H9 (cell line): ENCODE measurements at regions not wholly inside any gene's neighbourhood (a gene's known extent, or its start where the extent isn't known, plus 50 kb on each side); places are given as distances from the start of the nearest gene placed in this dataset.

Experiments used
- DNase-seq: peaks from one replicate; pipeline ENCODE4 v3.0.0-alpha.2; 2017
- H2AFZ ChIP-seq: one replicate; pipeline ENCODE4 v1.6.1; 2013; ENCODE audit warnings: mild to moderate bottlenecking, low read length, control low read depth, moderate library complexity
- H2AK5ac ChIP-seq: 2 replicates; pipeline ENCODE4 v1.6.1; 2013; ENCODE audit warnings: low read length, control low read depth, mixed read lengths; ENCODE audit not compliant: insufficient read length
- H2BK120ac ChIP-seq: one replicate; pipeline ENCODE4 v1.6.1; 2013; ENCODE audit warnings: low read depth, mild to moderate bottlenecking, low read length, control low read depth, inconsistent platforms; ENCODE audit not compliant: poor library complexity, severe bottlenecking
- H2BK12ac ChIP-seq: 2 replicates; pipeline ENCODE4 v1.6.1; 2013; ENCODE audit warnings: low read length, control low read depth, mixed read lengths, low read depth; ENCODE audit not compliant: insufficient read length
- H2BK15ac ChIP-seq: 2 replicates; pipeline ENCODE4 v1.6.1; 2013; ENCODE audit warnings: low read depth, low read length, control low read depth
- H2BK20ac ChIP-seq: one replicate; pipeline ENCODE4 v1.6.1; 2013; ENCODE audit warnings: low read depth, mild to moderate bottlenecking, low read length, control low read depth, inconsistent platforms; ENCODE audit not compliant: poor library complexity, severe bottlenecking
- H2BK5ac ChIP-seq: 2 replicates; pipeline ENCODE4 v1.6.1; 2013; ENCODE audit warnings: low read length, control low read depth, mixed read lengths; ENCODE audit not compliant: insufficient read length
- H3K14ac ChIP-seq: 2 replicates; pipeline ENCODE4 v1.6.1; 2013; ENCODE audit warnings: low read length, control low read depth; ENCODE audit not compliant: insufficient read depth
- H3K18ac ChIP-seq: 2 replicates; pipeline ENCODE4 v1.6.1; 2013; ENCODE audit warnings: low read depth, mild to moderate bottlenecking, mixed read lengths, low read length, control low read depth; ENCODE audit not compliant: insufficient read length
- H3K23ac ChIP-seq: 2 replicates; pipeline ENCODE4 v1.6.1; 2013; ENCODE audit warnings: low read length, control low read depth, mixed read lengths, low read depth; ENCODE audit not compliant: insufficient read length
- H3K23me2 ChIP-seq: 2 replicates; pipeline ENCODE4 v1.6.1; 2013; ENCODE audit warnings: low read depth, mild to moderate bottlenecking, mixed read lengths, low read length, control low read depth; ENCODE audit not compliant: insufficient read length, poor library complexity, severe bottlenecking
- H3K27ac ChIP-seq: 2 replicates; pipeline ENCODE4 v1.5.1; 2013; ENCODE audit warnings: low read length, control low read depth, mixed read lengths, low read depth; ENCODE audit not compliant: insufficient read length
- H3K27me3 ChIP-seq: 2 replicates; pipeline ENCODE4 v1.6.1; 2013; ENCODE audit warnings: low read length, control low read depth, inconsistent platforms; ENCODE audit not compliant: insufficient read depth
- H3K4ac ChIP-seq: 2 replicates; pipeline ENCODE4 v1.6.1; 2013; ENCODE audit warnings: low read depth, mild to moderate bottlenecking, control low read depth, inconsistent platforms, low read length, moderate library complexity
- H3K4me1 ChIP-seq: 2 replicates; pipeline ENCODE4 v1.6.1; 2013; ENCODE audit warnings: low read length, control low read depth, inconsistent platforms; ENCODE audit not compliant: insufficient read depth
- H3K4me2 ChIP-seq: 2 replicates; pipeline ENCODE4 v1.6.1; 2013; ENCODE audit warnings: low read length, control low read depth, mixed read lengths; ENCODE audit not compliant: insufficient read length, insufficient read depth
- H3K56ac ChIP-seq: 2 replicates; pipeline ENCODE4 v1.6.1; 2013; ENCODE audit warnings: low read depth, mild to moderate bottlenecking, mixed read lengths, low read length, control low read depth; ENCODE audit not compliant: insufficient read length
- H3K79me1 ChIP-seq: 2 replicates; pipeline ENCODE4 v1.6.1; 2013; ENCODE audit warnings: low read depth, mild to moderate bottlenecking, moderate library complexity, low read length, control low read depth, inconsistent platforms; ENCODE audit not compliant: insufficient read depth, poor library complexity, severe bottlenecking
- H3K79me2 ChIP-seq: 2 replicates; pipeline ENCODE4 v1.6.1; 2013; ENCODE audit warnings: low read length, control low read depth, inconsistent platforms; ENCODE audit not compliant: insufficient read depth
- H3K9ac ChIP-seq: 2 replicates; pipeline ENCODE4 v1.6.1; 2013; ENCODE audit warnings: low read length, control low read depth, mixed read lengths; ENCODE audit not compliant: insufficient read length; ENCODE audit errors: extremely low read depth
- H3K9me3 ChIP-seq: one replicate; pipeline ENCODE4 v1.6.1; 2013; ENCODE audit warnings: low read depth, low read length, inconsistent platforms; ENCODE audit not compliant: control insufficient read depth
- H3T11ph ChIP-seq: one replicate; pipeline ENCODE4 v1.6.1; 2013; ENCODE audit warnings: mild to moderate bottlenecking, low read length, control low read depth, inconsistent platforms
- H4K20me1 ChIP-seq: one replicate; pipeline ENCODE4 v1.6.1; 2013; ENCODE audit not compliant: control insufficient read depth, insufficient read length, insufficient read depth
- H4K5ac ChIP-seq: 2 replicates; pipeline ENCODE4 v1.6.1; 2013; ENCODE audit warnings: low read depth, mild to moderate bottlenecking, mixed read lengths, low read length, control low read depth; ENCODE audit not compliant: insufficient read length
- H4K8ac ChIP-seq: replicated peaks from 2 replicates; pipeline ENCODE4 v1.6.1; 2013; ENCODE audit warnings: low read length, control low read depth, mixed read lengths, low read depth; ENCODE audit not compliant: insufficient read length
- H4K91ac ChIP-seq: 2 replicates; pipeline ENCODE4 v1.6.1; 2013; ENCODE audit warnings: low read depth, mild to moderate bottlenecking, moderate library complexity, mixed read lengths, low read length, control low read depth; ENCODE audit not compliant: insufficient read length
- H3K27ac Mint-ChIP-seq, 3 experiments: 2 replicates in 2 of 3; 3 replicates in 1 of 3; pipeline ENCODE4 v1.8.0; 2020 to 2021; ENCODE audit warnings: mixed read lengths in 3 of 3, mild to moderate bottlenecking in 1 of 3, moderate library complexity in 1 of 3
- H3K27me3 Mint-ChIP-seq: 2 replicates; pipeline ENCODE4 v1.8.0; 2021; ENCODE audit warnings: low read depth, mild to moderate bottlenecking, moderate library complexity, mixed read lengths
- H3K36me3 Mint-ChIP-seq, 3 experiments: 2 replicates in 2 of 3; 3 replicates in 1 of 3; pipeline ENCODE4 v1.8.0; 2020 to 2021; ENCODE audit warnings: low read depth in 3 of 3, mixed read lengths in 3 of 3; ENCODE audit not compliant: insufficient read depth in 1 of 3
- H3K4me1 Mint-ChIP-seq, 2 experiments: 2 replicates each; pipeline ENCODE4 v1.8.0; 2020; ENCODE audit warnings: mixed read lengths in 2 of 2
- H3K4me3 Mint-ChIP-seq, 2 experiments: 2 replicates in 1 of 2; 3 replicates in 1 of 2; pipeline ENCODE4 v1.8.0; 2020 to 2021; ENCODE audit warnings: mild to moderate bottlenecking in 2 of 2, mixed read lengths in 2 of 2, moderate library complexity in 1 of 2
- H3K9me3 Mint-ChIP-seq, 2 experiments: 2 replicates in 1 of 2; 3 replicates in 1 of 2; pipeline ENCODE4 v1.8.0; 2020; ENCODE audit warnings: mild to moderate bottlenecking in 2 of 2, mixed read lengths in 2 of 2, moderate library complexity in 1 of 2
- CTCF ChIP-seq: fragments of 200-600 bp; sonication (generic); conservative IDR thresholded peaks from 3 replicates; pipeline ENCODE4 v1.8.0; 2021; ENCODE audit warnings: antibody characterized with exemption, mild to moderate bottlenecking
- WGBS: extraction: QIAGEN DNeasy Blood & Tissue Kit; methylation state at CpG from one replicate; pipeline ENCODE4 v1.1.7; 2013; ENCODE audit warnings: missing lambda C conversion rate, low lambda C conversion rate, mixed read lengths; ENCODE audit not compliant: insufficient read length; ENCODE audit errors: extremely low coverage; 5-methylcytosine and 5-hydroxymethylcytosine counted together

GRCh38 chr2:447902-448665 lies 160.2 kb upstream of the ALKAL2 start:
- Histone ChIP-seq H2BK12ac (no peak overlapping the region), H2BK20ac (no peak overlapping the region), H2BK5ac (no peak overlapping the region), H2AFZ (no peak overlapping the region), H3K23me2 (no peaks in the 10 kb centered on the region), H3T11ph (no peak overlapping the region), H3K56ac (no peak overlapping the region), H3K9ac (no peak overlapping the region), H4K91ac (no peak overlapping the region), H3K27ac (no peak overlapping the region), H3K4me1 (peaks cover 3% of the 10 kb centered on the region; the same call in 1 of the 2 replicates), H2BK120ac (no peak overlapping the region), H3K18ac (no peak overlapping the region), H3K79me2 (no peaks in the 10 kb centered on the region), H3K4ac (no peak overlapping the region), H3K79me1 (no peaks in the 10 kb centered on the region), H4K5ac (no peak overlapping the region), H4K20me1 (no peaks in the 10 kb centered on the region), H3K14ac (no peak overlapping the region), H3K27me3 (no peaks in the 10 kb centered on the region), H3K4me2 (no peak overlapping the region), H2AK5ac (no peak overlapping the region), H4K8ac (no peak overlapping the region), H3K9me3 (no peaks in the 10 kb centered on the region), H3K23ac (no peak overlapping the region), H2BK15ac (no peak overlapping the region)
- no peak overlapping the region for H3K27ac Mint-ChIP-seq
- no peak for TF ChIP-seq CTCF
- H3K36me3 Mint-ChIP-seq: no peaks in the 10 kb centered on the region
- peaks cover 0 to 4% of the 10 kb centered on the region in 2 experiments; a peak in 1 of 5 replicates for H3K9me3 Mint-ChIP-seq
- no peak overlapping the region for H3K4me3 Mint-ChIP-seq
- no CpG with 5 or more reads among the region's 14 CpGs for WGBS
- peaks cover 8 to 13% of the 10 kb centered on the region in 2 experiments for H3K4me1 Mint-ChIP-seq
- DNase-seq: peak; percentile 11
- H3K27me3 Mint-ChIP-seq: no peaks in the 10 kb centered on the region
